K562 (cell line): ENCODE measurements at regions not wholly inside any gene's neighbourhood (a gene's known extent, or its start where the extent isn't known, plus 50 kb on each side); places are given as distances from the start of the nearest gene placed in this dataset.

Experiments used
- ATAC-seq: fragments of 200-7000 bp; cut with Tn5 transposase; 3 replicates; pipeline ENCODE4 v1.9.1; 2020; ENCODE audit warnings: moderate library complexity
- BruUV-seq: library from RNA; stranded (reverse); fragments of 400-500 nt; replicated peaks from 2 replicates; lab custom pipeline; 2021; lab: Mats Ljungman, UMichigan
- CTCF ChIA-PET: fragments of 300-600 bp; formaldehyde crosslinking; extraction: SDS; loops from one replicate; lab custom pipeline; 2021; ENCODE audit warnings: low intra/inter-chr PET ratio; lab: Yijun Ruan, JAX
- POLR2A ChIA-PET: fragments of 300-600, 350-650 bp; sonication (Branson Sonifier 250); formaldehyde crosslinking; extraction: SDS; loops from one replicate; lab custom pipeline; 2021; ENCODE audit warnings: antibody characterized with exemption, inconsistent platforms; lab: Yijun Ruan, JAX
- DNase-seq, 4 experiments: peaks; one replicate each; pipeline versions ENCODE4 v3.0.0 to v3.0.0-alpha.2; 2011 to 2018; ENCODE audit warnings: low spot score in 3 of 4, mixed read lengths in 3 of 4; ENCODE audit errors: extremely low read depth in 1 of 4
- FAIRE-seq: peaks from 2 replicates; lab custom pipeline; 2011; peaks lifted over from hg19 to GRCh38; lab: Jason Lieb, UNC
- H2AFZ ChIP-seq: 2 replicates; pipeline ENCODE4 v1.6.0; 2011; ENCODE audit warnings: low read depth, low read length, control low read depth, inconsistent platforms
- H3K27ac ChIP-seq: fragments of 200-600 bp; 3 replicates; pipeline ENCODE4 v1.8.0; 2011; ENCODE audit warnings: low read depth, mild to moderate bottlenecking, control low read depth, inconsistent platforms, low read length, moderate library complexity, mixed read lengths; ENCODE audit errors: extremely low read depth
- H3K27me3 ChIP-seq, 2 experiments: fragments of 300-600 bp in 1 of 2; 2 replicates in 1 of 2; 3 replicates in 1 of 2; pipeline versions ENCODE4 v1.6.0 to v1.8.0; 2011; ENCODE audit warnings: inconsistent platforms in 2 of 2, low read length in 2 of 2, mild to moderate bottlenecking in 1 of 2, mixed read lengths in 1 of 2, moderate library complexity in 1 of 2; ENCODE audit not compliant: control insufficient read depth in 2 of 2, insufficient read depth in 2 of 2
- H3K36me3 ChIP-seq: fragments of 300-600 bp; 3 replicates; pipeline ENCODE4 v1.8.0; 2011; ENCODE audit warnings: mild to moderate bottlenecking, low read length, inconsistent platforms; ENCODE audit not compliant: control insufficient read depth, insufficient read depth
- H3K4me1 ChIP-seq, 2 experiments: fragments of 200-600 bp in 1 of 2; replicated peaks in 1 of 2; 2 replicates in 1 of 2; 3 replicates in 1 of 2; pipeline versions ENCODE4 v1.5.1 to v1.8.0; 2011; ENCODE audit warnings: inconsistent platforms in 2 of 2, low read length in 2 of 2, mild to moderate bottlenecking in 1 of 2, mixed read lengths in 1 of 2, moderate library complexity in 1 of 2; ENCODE audit not compliant: control insufficient read depth in 2 of 2, insufficient read depth in 2 of 2
- H3K4me2 ChIP-seq: 2 replicates; pipeline ENCODE4 v1.6.1; 2011; ENCODE audit warnings: low read length, control low read depth, inconsistent platforms, mixed read lengths; ENCODE audit not compliant: insufficient read depth
- H3K4me3 ChIP-seq: fragments of 200-600 bp; sonication (generic), shearing (Covaris generic); 2 replicates; pipeline ENCODE4 v1.5.1; 2016; ENCODE audit warnings: control low read depth, inconsistent platforms
- H3K79me2 ChIP-seq: fragments of 200-600 bp; 3 replicates; pipeline ENCODE4 v1.8.0; 2011; ENCODE audit warnings: low read length, inconsistent platforms; ENCODE audit not compliant: control insufficient read depth, insufficient read depth
- H3K9ac ChIP-seq, 2 experiments: 2 replicates each; pipeline versions ENCODE4 v1.6.0 to v1.6.1; 2011; ENCODE audit warnings: low read depth in 2 of 2, low read length in 2 of 2, control low read depth in 1 of 2, inconsistent platforms in 1 of 2, mild to moderate bottlenecking in 1 of 2, mixed read lengths in 1 of 2; ENCODE audit not compliant: insufficient read depth in 1 of 2
- H3K9me1 ChIP-seq: one replicate; pipeline ENCODE4 v1.6.0; 2011; ENCODE audit warnings: inconsistent platforms, mild to moderate bottlenecking, low read length, moderate library complexity; ENCODE audit not compliant: control insufficient read depth, insufficient read depth
- H3K9me3 ChIP-seq: replicated peaks from 2 replicates; pipeline ENCODE4 v1.5.1; 2011; ENCODE audit warnings: low read depth, low read length, inconsistent platforms; ENCODE audit not compliant: control insufficient read depth, insufficient read depth
- H4K20me1 ChIP-seq: replicated peaks from 2 replicates; pipeline ENCODE4 v1.6.1; 2011; ENCODE audit warnings: low read length, inconsistent platforms, mixed read lengths; ENCODE audit not compliant: control insufficient read depth, insufficient read depth
- CCNT2 ChIP-seq: IDR thresholded peaks from 2 replicates; pipeline ENCODE4 v1.6.1; 2011; ENCODE audit warnings: borderline replicate concordance, low read depth, mild to moderate bottlenecking, moderate library complexity, mixed read lengths, low read length; ENCODE audit not compliant: insufficient read length; ENCODE audit errors: extremely low read depth
- HNRNPL ChIP-seq: fragments of 200-400 bp; formaldehyde crosslinking; IDR thresholded peaks from 2 replicates; pipeline ENCODE4 v1.6.1; 2017; ENCODE audit warnings: low read depth, mild to moderate bottlenecking, low read length
- KHSRP ChIP-seq: fragments of 450-650 bp; IDR thresholded peaks from 2 replicates; pipeline ENCODE4 v1.6.1; 2017
- MAFG ChIP-seq: fragments of 450-650 bp; conservative IDR thresholded peaks from 2 replicates; pipeline ENCODE4 v1.6.1; 2016; ENCODE audit warnings: missing genetic modification characterization, missing compliant biosample characterization
- MYNN ChIP-seq, 2 experiments: sonication (generic); formaldehyde crosslinking in 1 of 2; IDR thresholded peaks; 2 replicates each; pipeline versions ENCODE4 v1.5.0 to v1.6.1; 2016 to 2020; ENCODE audit warnings: antibody characterized with exemption in 1 of 2, missing genetic modification reagents in 1 of 2
- PBX2 ChIP-seq, 2 experiments: IDR thresholded peaks in 1 of 2; conservative IDR thresholded peaks in 1 of 2; 2 replicates each; pipeline ENCODE4 v1.6.1; 2016; ENCODE audit warnings: low read depth in 2 of 2, mild to moderate bottlenecking in 1 of 2, missing compliant biosample characterization in 1 of 2, missing genetic modification characterization in 1 of 2, moderate library complexity in 1 of 2
- SMAD3 ChIP-seq: fragments of 450-650 bp; formaldehyde crosslinking; conservative IDR thresholded peaks from 2 replicates; pipeline ENCODE4 v1.4.0; 2020; ENCODE audit warnings: mild to moderate bottlenecking
- ZBTB26 ChIP-seq: fragments of 450-650 bp; formaldehyde crosslinking; IDR thresholded peaks from 2 replicates; pipeline ENCODE4 v1.4.0; 2022; ENCODE audit warnings: missing genetic modification characterization
- ZBTB40 ChIP-seq, 2 experiments: fragments of 450-650 bp in 1 of 2; sonication (generic) in 1 of 2; formaldehyde crosslinking in 1 of 2; IDR thresholded peaks; 2 replicates each; pipeline versions ENCODE4 v1.7.1 to v1.9.0; 2016 to 2022; ENCODE audit warnings: inconsistent platforms in 1 of 2, mild to moderate bottlenecking in 1 of 2, missing genetic modification reagents in 1 of 2
- WGBS: fragments of 100-300 bp; shearing (Covaris generic); methylation state at CpG from one replicate; pipeline ENCODE4 v1.1.6; 2016; ENCODE audit warnings: low coverage, mixed read lengths; ENCODE audit not compliant: insufficient coverage; ENCODE audit errors: missing lambda C conversion rate; 5-methylcytosine and 5-hydroxymethylcytosine counted together
- in situ Hi-C: fragments of 300-500 bp; cut with MboI; formaldehyde crosslinking; loops from 4 replicates; pipeline ENCODE4 v1.15.0; 2018; ENCODE audit warnings: inconsistent platforms, mixed read lengths
- intact Hi-C: fragments of 100-400 bp; cut with micrococcal nuclease; formaldehyde crosslinking; loops from 2 replicates; pipeline ENCODE4 v1.14.2; 2022

- Histone ChIP-seq H3K9me1 (no peaks in the 10 kb centered on the region), H3K4me3 (no peak overlapping the region), H3K9ac (no peak overlapping the region), H3K36me3 (no peaks in the 10 kb centered on the region), H3K27me3 (no peaks in the 10 kb centered on the region), H2AFZ (no peak overlapping the region), H3K4me2 (no peak overlapping the region), H3K9me3 (0 out of 2 replicates have a peak, but pooled peaks cover 2% of the 10 kb centered on the region), H3K27ac (no peak overlapping the region), H3K79me2 (no peaks in the 10 kb centered on the region), H4K20me1 (no peaks in the 10 kb centered on the region), H3K4me1 (no peaks in the 10 kb centered on the region)
- ChIA-PET POLR2A (no interaction called here), CTCF (no interaction called here)
- in situ Hi-C loops (no loop called here), intact Hi-C loops (no loop called here)
- DNase-seq = no peak
- BruUV-seq = no TSS peak
- FAIRE-seq = no peak
- WGBS = 0% methylated on average over 4 of the region's 4 CpGs
- no peak for ATAC-seq
- TF ChIP-seq MYNN (IDR thresholded peaks at IDR 0.05) (no peak), MYNN (CRISPR knock-in tag; IDR thresholded peaks at IDR 0.05) (no peak), KHSRP (no peak), MAFG (tag) (no peak), ZBTB40 (IDR thresholded peaks at IDR 0.05) (no peak), ZBTB40 (CRISPR knock-in tag; IDR thresholded peaks at IDR 0.05) (no peak), CCNT2 (no peak), PBX2 (CRISPR knock-in tag; IDR thresholded peaks at IDR 0.05; ENCODE audit: low read depth) (no peak), PBX2 (tag; conservative IDR thresholded peaks at IDR 0.05; ENCODE audit: low read depth) (no peak), HNRNPL (no peak), ZBTB26 (CRISPR knock-in tag) (no peak), SMAD3 (no peak)
Observed at GRCh38 chr5:91946870-91947269, 563.8 kb upstream of the ARRDC3 start.
